ENCODE measurements at regions not wholly inside any gene's neighbourhood (a gene's known extent, or its start where the extent isn't known, plus 50 kb on each side); places are given as distances from the start of the nearest gene placed in this dataset.

- TF ChIP-seq CTCF (conservative IDR thresholded peaks at IDR 0.05 in 1 of 2, IDR thresholded peaks at IDR 0.05 in 1 of 2; ENCODE audit: low read depth in 1 of 2, low read length in 2 of 2) (no peak), EZH2 (IDR thresholded peaks at IDR 0.05; ENCODE audit: low read length, missing control alignments) (no peak)
Observed at GRCh38 chr2:208984376-208985090, 439.3 kb upstream of the MAP2 start.
